SK-N-MC (cell line): ENCODE measurements at regions not wholly inside any gene's neighbourhood (a gene's known extent, or its start where the extent isn't known, plus 50 kb on each side); places are given as distances from the start of the nearest gene placed in this dataset.
"Not testable (repeated sequence)": the region's sequence is repeated elsewhere in the genome, so short reads cannot be mapped to it uniquely, and the experiment has no call there.

Experiments used
- DNase-seq: peaks from one replicate; pipeline ENCODE4 v3.0.0-alpha.2; 2011; ENCODE audit warnings: low read depth, low spot score
- H3K27ac ChIP-seq: fragments of 200-600 bp; sonication (generic); 2 replicates; pipeline ENCODE4 v1.5.1; 2016; ENCODE audit warnings: mixed run types
- H3K36me3 ChIP-seq: fragments of 200-600 bp; sonication (generic); 2 replicates; pipeline ENCODE4 v1.6.1; 2017; ENCODE audit warnings: antibody characterized with exemption, low read length, mixed read lengths; ENCODE audit not compliant: insufficient read depth
- H3K4me3 ChIP-seq: fragments of 200-600 bp; sonication (generic); 2 replicates; pipeline ENCODE4 v1.5.1; 2016
- H3K9ac ChIP-seq: fragments of 200-600 bp; sonication (generic); 2 replicates; pipeline ENCODE4 v1.8.0; 2017; ENCODE audit warnings: mixed run types, mixed read lengths; ENCODE audit not compliant: insufficient read length
- H3K9me3 ChIP-seq: fragments of 200-600 bp; sonication (generic); 2 replicates; pipeline ENCODE4 v1.6.1; 2017; ENCODE audit warnings: low read depth, mild to moderate bottlenecking, antibody characterized with exemption, low read length, moderate library complexity, mixed read lengths
- EZH2 ChIP-seq: fragments of 200-600 bp; sonication (generic); IDR thresholded peaks from one replicate; pipeline ENCODE4 v1.6.1; 2017; ENCODE audit warnings: antibody characterized with exemption
- FOXP2 ChIP-seq: optimal IDR thresholded peaks from 2 replicates; pipeline ENCODE3; 2011; ENCODE audit warnings: mild to moderate bottlenecking, moderate library complexity; ENCODE audit not compliant: insufficient read depth; ENCODE audit errors: extremely low read length, control extremely low read depth
- POLR2AphosphoS5 ChIP-seq: IDR thresholded peaks from 2 replicates; pipeline ENCODE4 v1.6.1; 2012; ENCODE audit warnings: mild to moderate bottlenecking, low read depth, low read length, borderline replicate concordance

DNA sequence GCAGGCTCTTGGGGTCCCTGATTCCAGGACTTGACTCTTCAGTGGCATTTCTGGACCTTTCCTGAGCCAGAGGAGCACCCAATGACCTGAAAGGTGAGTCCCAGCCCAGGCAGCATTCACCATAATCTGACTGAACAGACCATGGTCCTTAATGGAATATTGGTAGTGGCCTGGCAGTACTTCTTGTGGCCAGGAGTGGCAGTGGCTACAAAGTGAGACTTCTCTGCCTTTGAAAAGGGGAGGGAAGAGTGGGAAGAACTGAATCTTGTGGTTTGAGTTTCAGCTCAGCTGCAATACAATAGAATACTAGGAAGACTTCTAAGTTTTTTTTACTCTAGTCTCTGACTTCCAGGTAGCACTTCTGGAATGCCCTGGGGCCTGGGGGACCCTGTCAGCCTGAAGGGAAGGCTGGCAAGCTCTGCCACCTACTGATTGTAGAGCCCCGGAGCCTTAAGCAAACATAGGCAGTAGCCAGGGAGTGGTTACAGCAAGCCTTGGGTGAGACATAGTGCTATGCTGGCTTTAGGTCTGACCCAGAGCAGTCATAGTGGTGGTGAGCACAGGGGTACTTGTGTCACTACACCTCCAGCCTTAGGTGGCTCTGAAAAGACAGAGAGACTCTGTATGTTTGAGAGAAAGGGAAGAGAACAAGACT, 674.2 kb upstream of the MANEA start:
- no peak for TF ChIP-seq FOXP2
- no peak for TF ChIP-seq EZH2
- no peak for TF ChIP-seq POLR2AphosphoS5

DNA sequence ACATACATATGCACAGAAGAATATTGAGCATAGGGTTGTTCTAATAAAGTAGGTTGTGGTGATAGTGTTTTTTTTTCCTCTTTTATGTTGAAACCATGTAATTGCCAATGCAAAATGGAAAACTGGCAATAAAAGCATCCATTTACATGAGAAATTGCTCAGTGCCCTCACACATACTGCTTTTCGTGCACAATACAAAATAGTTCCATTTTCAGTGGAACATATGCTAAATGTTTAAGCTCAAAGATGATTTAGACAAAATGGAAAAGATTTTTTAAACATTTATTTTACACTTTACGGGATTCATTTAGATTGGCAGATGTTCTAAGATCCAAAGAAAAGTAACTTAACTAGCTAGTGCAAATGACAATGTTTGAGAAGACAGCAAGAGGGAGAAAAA, 678.1 kb upstream of the MANEA start:
- no peaks in the 10 kb centered on the region for H3K36me3 ChIP-seq
- H3K9me3 ChIP-seq = no peaks in the 10 kb centered on the region
- no peak overlapping the region for H3K9ac ChIP-seq
- no peak for DNase-seq
- H3K27ac ChIP-seq = no peak overlapping the region
- no peak for TF ChIP-seq POLR2AphosphoS5
- TF ChIP-seq FOXP2 = no peak
- no peak for TF ChIP-seq EZH2
- no peak overlapping the region for H3K4me3 ChIP-seq

More for the DNA sequence above, 674.2 kb upstream of the MANEA start:
- Histone ChIP-seq H3K9me3 (no peaks in the 10 kb centered on the region), H3K36me3 (no peaks in the 10 kb centered on the region), H3K9ac (no peak overlapping the region), H3K27ac (no peak overlapping the region), H3K4me3 (no peak overlapping the region)
- no peak for DNase-seq

DNA sequence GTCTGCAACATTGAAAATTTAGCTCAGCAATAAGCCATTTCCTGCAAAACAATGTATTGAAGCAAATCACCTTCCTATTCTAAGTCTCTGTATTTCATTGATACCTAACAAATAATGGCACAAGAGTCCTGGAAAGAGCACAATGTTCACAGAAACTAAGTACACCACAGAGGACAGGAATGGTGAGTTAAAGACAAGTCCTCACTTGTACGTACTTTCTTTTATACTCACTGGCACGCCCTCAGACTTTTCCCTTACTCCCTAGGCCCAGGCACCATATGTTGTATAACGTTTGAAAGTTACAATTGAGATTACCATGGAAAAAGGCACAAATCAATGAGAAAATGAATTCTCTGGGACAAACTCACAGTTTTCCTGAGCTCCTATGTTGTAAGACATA, 683.0 kb upstream of the MANEA start:
- H3K36me3 ChIP-seq = no peaks in the 10 kb centered on the region
- DNase-seq = no peak
- TF ChIP-seq EZH2 = no peak
- no peak for TF ChIP-seq POLR2AphosphoS5
- H3K27ac ChIP-seq = no peak overlapping the region
- H3K9me3 ChIP-seq = no peaks in the 10 kb centered on the region
- H3K4me3 ChIP-seq = no peak overlapping the region
- H3K9ac ChIP-seq = no peak overlapping the region

DNA sequence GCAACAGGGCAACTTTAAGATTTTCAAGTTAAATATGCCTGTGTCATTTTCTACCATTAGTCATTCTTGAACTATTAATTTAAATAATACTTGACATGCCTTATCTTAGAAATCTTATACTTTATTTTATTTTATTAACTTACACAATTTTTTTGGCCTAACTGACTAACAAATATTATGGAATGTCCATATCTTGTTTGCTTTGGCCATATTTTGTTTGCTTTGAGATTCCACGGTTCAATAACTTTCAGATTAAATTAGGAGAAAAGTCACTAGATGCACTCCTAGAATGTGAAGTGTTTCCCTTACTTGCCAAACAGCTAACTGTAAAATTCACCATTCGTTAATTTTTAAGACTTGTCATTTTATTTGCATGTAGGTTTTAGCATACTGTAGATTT, 684.0 kb upstream of the MANEA start:
- Histone ChIP-seq H3K9me3 (no peaks in the 10 kb centered on the region), H3K4me3 (no peak overlapping the region), H3K9ac (no peak overlapping the region), H3K27ac (no peak overlapping the region), H3K36me3 (no peaks in the 10 kb centered on the region)
- no peak for DNase-seq
- TF ChIP-seq POLR2AphosphoS5 (no peak), EZH2 (no peak), FOXP2 (no peak)

DNA sequence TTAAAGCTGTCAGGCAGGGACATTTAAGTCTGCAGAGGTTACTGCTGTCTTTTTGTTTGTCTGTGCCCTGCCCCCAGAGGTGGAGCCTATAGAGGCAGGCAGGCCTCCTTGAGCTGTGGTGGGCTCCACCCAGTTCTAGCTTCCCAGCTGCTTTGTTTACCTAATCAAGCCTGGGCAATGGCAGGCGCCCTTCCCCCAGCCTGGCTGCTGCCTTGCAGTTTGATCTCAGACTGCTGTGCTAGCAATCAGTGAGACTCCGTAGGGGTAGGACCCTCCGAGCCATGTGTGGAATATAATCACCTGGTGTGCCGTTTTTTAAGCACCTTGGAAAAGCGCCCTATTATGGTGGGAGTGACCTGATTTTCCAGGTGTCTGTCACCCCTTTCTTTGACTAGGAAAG, 703.5 kb upstream of the MANEA start:
- H3K9ac ChIP-seq, DNase-seq, H3K36me3 ChIP-seq, H3K27ac ChIP-seq, H3K4me3 ChIP-seq, H3K9me3 ChIP-seq: not testable (repeated sequence)

DNA sequence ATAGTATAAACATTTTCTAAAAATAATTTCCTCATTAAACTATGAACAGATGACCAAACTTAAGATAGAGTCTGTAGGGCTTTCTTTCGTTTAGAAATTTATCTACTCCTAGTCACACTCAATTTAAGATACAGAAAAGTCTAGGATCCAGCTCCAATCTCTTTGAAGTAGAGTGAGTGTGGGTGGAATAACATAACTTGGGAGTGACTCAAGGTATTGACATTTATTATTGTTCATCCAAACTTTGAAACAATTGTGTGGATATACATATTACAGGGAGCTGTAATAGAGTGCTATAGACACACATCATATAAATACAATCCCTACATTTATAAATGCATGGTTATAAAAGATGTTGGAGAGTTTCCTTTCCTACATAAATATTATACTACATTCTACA, 715.2 kb upstream of the MANEA start:
- Histone ChIP-seq H3K9me3 (no peaks in the 10 kb centered on the region), H3K27ac (no peak overlapping the region), H3K4me3 (no peak overlapping the region), H3K36me3 (no peaks in the 10 kb centered on the region), H3K9ac (no peak overlapping the region)
- no peak for DNase-seq
- TF ChIP-seq POLR2AphosphoS5 (no peak), EZH2 (no peak), FOXP2 (no peak)

DNA sequence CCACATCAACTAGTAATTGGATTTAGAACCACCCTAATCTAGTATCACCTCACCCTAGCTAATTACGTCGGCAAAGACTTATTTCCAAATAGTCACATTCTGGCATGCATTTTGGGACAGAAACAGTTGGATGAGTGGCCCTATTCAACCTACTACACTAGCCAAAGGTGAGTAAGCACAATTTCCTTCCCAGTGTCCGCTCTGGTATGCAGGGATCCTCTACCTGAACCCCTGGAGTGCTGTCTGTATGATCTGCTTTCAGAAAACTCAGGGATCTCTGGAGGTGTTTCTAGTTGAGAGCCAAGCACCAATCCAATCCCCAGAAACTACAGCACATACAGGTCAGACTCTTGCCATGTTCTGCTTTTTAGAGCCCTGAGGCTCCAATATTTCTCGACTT, 717.4 kb upstream of the MANEA start:
- no peak overlapping the region for H3K4me3 ChIP-seq

DNA sequence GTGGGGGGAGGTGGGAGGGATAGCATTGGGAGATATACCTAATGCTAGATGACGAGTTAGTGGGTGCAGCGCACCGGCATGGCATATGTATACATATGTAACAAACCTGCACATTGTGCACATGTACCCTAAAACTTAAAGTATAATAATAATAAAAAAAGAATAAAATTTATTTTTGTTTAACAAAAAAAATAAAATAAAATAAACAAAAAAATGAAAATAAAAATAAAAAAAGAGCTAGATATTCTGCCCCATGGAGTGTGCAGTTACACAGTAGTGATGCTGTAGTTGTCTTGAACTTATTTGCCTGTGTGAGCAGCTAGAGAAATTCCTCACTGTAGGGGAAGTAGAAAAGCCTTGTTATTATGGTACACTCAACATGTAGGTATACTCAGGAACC, 720.3 kb upstream of the MANEA start:
- H3K27ac ChIP-seq, H3K4me3 ChIP-seq, H3K9me3 ChIP-seq, DNase-seq, H3K9ac ChIP-seq, H3K36me3 ChIP-seq: not testable (repeated sequence)

More for the DNA sequence above, 717.4 kb upstream of the MANEA start:
- H3K27ac ChIP-seq = no peak overlapping the region
- no peak for DNase-seq
- TF ChIP-seq FOXP2 = no peak
- TF ChIP-seq EZH2 = no peak
- no peak for TF ChIP-seq POLR2AphosphoS5
- no peaks in the 10 kb centered on the region for H3K36me3 ChIP-seq
- H3K9me3 ChIP-seq = no peaks in the 10 kb centered on the region
- no peak overlapping the region for H3K9ac ChIP-seq

DNA sequence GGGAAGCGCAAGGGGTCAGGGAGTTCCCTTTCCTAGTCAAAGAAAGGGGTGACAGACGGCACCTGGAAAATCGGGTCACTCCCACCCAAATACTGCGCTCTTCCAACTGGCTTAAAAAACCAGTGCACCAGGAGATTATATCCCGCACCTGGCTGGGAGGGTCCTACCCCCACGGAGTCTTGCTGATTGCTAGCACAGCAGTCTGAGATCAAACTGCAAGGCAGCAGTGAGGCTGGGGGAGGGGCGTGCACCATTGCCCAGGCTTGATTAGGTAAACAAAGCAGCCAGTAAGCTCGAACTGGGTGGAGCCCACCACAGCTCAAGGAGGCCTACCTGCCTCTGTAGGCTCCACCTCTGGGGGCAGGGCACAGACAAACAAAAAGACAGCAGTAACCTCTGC, 726.0 kb upstream of the MANEA start:
- not testable (repeated sequence) for DNase-seq, H3K36me3 ChIP-seq, H3K4me3 ChIP-seq, H3K9me3 ChIP-seq, H3K9ac ChIP-seq, H3K27ac ChIP-seq
